Neural cell (in vitro differentiated cells): ENCODE measurements at regions not wholly inside any gene's neighbourhood (a gene's known extent, or its start where the extent isn't known, plus 50 kb on each side); places are given as distances from the start of the nearest gene placed in this dataset.

Source experiments
- EP300 ChIP-seq: fragments of 450-650 bp; conservative IDR thresholded peaks from 2 replicates; pipeline ENCODE4 v1.6.1; 2014; ENCODE audit warnings: antibody characterized with exemption, mild to moderate bottlenecking, moderate library complexity; ENCODE audit not compliant: poor library complexity, severe bottlenecking
- EZH2 ChIP-seq: fragments of 200-600, 300-800 bp; shearing (Covaris generic), sonication (generic); IDR thresholded peaks from 2 replicates; pipeline ENCODE4 v1.6.1; 2014; ENCODE audit warnings: antibody characterized with exemption, low read length, borderline replicate concordance, mild to moderate bottlenecking; ENCODE audit not compliant: insufficient read depth, poor library complexity, severe bottlenecking
- POLR2AphosphoS5 ChIP-seq: IDR thresholded peaks from 2 replicates; pipeline ENCODE4 v1.6.1; 2012
- RAD21 ChIP-seq: fragments of 450-650 bp; conservative IDR thresholded peaks from 2 replicates; pipeline ENCODE4 v1.6.1; 2014; ENCODE audit warnings: antibody characterized with exemption, mild to moderate bottlenecking, moderate library complexity
- REST ChIP-seq: IDR thresholded peaks from 2 replicates; pipeline ENCODE4 v1.6.1; 2012; ENCODE audit warnings: borderline replicate concordance
- TAF1 ChIP-seq: IDR thresholded peaks from 2 replicates; pipeline ENCODE4 v1.6.1; 2012; ENCODE audit warnings: low read depth
- TF ChIP-seq, protein P1 (sequence below): fragments of 450-650 bp; IDR thresholded peaks from 2 replicates; pipeline ENCODE4 v1.5.1; 2014; ENCODE audit warnings: antibody characterized with exemption, mild to moderate bottlenecking, moderate library complexity; ENCODE audit not compliant: poor library complexity, severe bottlenecking

DNA sequence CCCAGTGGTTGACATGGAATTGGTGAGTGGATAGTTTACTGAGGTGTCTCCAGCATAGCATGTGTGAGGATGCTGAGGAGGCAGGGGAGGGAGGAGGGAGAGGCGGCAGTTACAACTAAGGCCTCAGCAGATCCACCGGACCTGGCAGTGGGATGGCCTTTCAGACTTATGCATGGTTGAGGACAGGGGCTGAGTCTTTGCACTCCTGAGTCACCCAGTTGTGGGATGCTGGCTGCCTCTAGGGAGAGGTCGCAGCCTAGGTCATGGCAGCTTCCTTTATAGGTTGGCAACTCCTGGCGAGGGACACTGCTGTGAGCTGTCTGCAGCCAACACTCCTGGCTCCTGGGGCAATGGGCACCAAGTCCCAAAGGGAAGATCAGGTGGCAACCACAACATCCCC lies 380.3 kb downstream of the PREX1 start:
- TF ChIP-seq, protein P1, sequence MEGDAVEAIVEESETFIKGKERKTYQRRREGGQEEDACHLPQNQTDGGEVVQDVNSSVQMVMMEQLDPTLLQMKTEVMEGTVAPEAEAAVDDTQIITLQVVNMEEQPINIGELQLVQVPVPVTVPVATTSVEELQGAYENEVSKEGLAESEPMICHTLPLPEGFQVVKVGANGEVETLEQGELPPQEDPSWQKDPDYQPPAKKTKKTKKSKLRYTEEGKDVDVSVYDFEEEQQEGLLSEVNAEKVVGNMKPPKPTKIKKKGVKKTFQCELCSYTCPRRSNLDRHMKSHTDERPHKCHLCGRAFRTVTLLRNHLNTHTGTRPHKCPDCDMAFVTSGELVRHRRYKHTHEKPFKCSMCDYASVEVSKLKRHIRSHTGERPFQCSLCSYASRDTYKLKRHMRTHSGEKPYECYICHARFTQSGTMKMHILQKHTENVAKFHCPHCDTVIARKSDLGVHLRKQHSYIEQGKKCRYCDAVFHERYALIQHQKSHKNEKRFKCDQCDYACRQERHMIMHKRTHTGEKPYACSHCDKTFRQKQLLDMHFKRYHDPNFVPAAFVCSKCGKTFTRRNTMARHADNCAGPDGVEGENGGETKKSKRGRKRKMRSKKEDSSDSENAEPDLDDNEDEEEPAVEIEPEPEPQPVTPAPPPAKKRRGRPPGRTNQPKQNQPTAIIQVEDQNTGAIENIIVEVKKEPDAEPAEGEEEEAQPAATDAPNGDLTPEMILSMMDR = no peak
- TF ChIP-seq EP300 (no peak), RAD21 (no peak), POLR2AphosphoS5 (no peak), TAF1 (no peak), EZH2 (no peak), REST (no peak)
